NCI-H2227 treated with DMSO at 0.1 percent for 48 hours (cell line): ENCODE measurements at regions not wholly inside any gene's neighbourhood (a gene's known extent, or its start where the extent isn't known, plus 50 kb on each side); places are given as distances from the start of the nearest gene placed in this dataset.

ENCODE experiments used
- DNase-seq: peaks from one replicate; lab custom pipeline; 2025; lab: John Stamatoyannopoulos, UW

GRCh38 chr1:22221233-22221780 lies 78.4 kb upstream of the WNT4 start:
- DNase-seq, result no peak

GRCh38 chr1:22222723-22223122 lies 79.8 kb upstream of the WNT4 start:
- no peak for DNase-seq

GRCh38 chr1:22223176-22223575 lies 80.3 kb upstream of the WNT4 start:
- no peak for DNase-seq

- DNase-seq, result no peak
These were observed 81.2 kb upstream of the WNT4 start for GRCh38 chr1:22224091-22224490.

- no peak for DNase-seq
These were observed 81.7 kb upstream of the WNT4 start for GRCh38 chr1:22224631-22225030.

GRCh38 chr1:22225858-22226589 lies 83.1 kb upstream of the WNT4 start:
- no peak for DNase-seq

- DNase-seq, result no peak
These were observed 85.2 kb upstream of the WNT4 start for GRCh38 chr1:22228074-22228473.

GRCh38 chr1:22228505-22228911 lies 85.6 kb upstream of the WNT4 start:
- no peak for DNase-seq

GRCh38 chr1:22229379-22229778 lies 86.5 kb upstream of the WNT4 start:
- no peak for DNase-seq

GRCh38 chr1:22231068-22231593 lies 88.2 kb upstream of the WNT4 start:
- DNase-seq, result no peak

- no peak for DNase-seq
These were observed 89.2 kb upstream of the WNT4 start for GRCh38 chr1:22231995-22232690.

GRCh38 chr1:22233222-22233621 lies 90.3 kb upstream of the WNT4 start:
- no peak for DNase-seq

GRCh38 chr1:22234476-22235030 lies 91.7 kb upstream of the WNT4 start:
- DNase-seq, result no peak

GRCh38 chr1:22236166-22236565 lies 93.3 kb upstream of the WNT4 start:
- DNase-seq, result no peak

GRCh38 chr1:22236900-22237299 lies 94.0 kb upstream of the WNT4 start:
- no peak for DNase-seq

GRCh38 chr1:22237433-22238093 lies 94.7 kb upstream of the WNT4 start:
- no peak for DNase-seq

GRCh38 chr1:22238356-22239224 lies 95.7 kb upstream of the WNT4 start:
- no peak for DNase-seq

- no peak for DNase-seq
These were observed 96.5 kb upstream of the WNT4 start for GRCh38 chr1:22239378-22239777.

- DNase-seq, result peak; percentile 27
These were observed 98.4 kb upstream of the WNT4 start for GRCh38 chr1:22241250-22241649.

- no peak for DNase-seq
These were observed 98.9 kb upstream of the WNT4 start for GRCh38 chr1:22241811-22242210.

- DNase-seq, result no peak
These were observed 102.3 kb upstream of the WNT4 start for GRCh38 chr1:22245100-22245650.
